Right ventricle myocardium inferior (tissue), 1 donor: ENCODE measurements at regions not wholly inside any gene's neighbourhood (a gene's known extent, or its start where the extent isn't known, plus 50 kb on each side); places are given as distances from the start of the nearest gene placed in this dataset.

Experiments used
- ATAC-seq: fragments of 200-7000 bp; cut with Tn5 transposase; one replicate; pipeline ENCODE4 v1.9.1; 2020; ENCODE audit warnings: mild to moderate bottlenecking, moderate library complexity
- DNase-seq: peaks from one replicate; pipeline ENCODE4 v3.0.0; 2021; ENCODE audit errors: missing footprints
- intact Hi-C: fragments of 100-400 bp; cut with DNase I; formaldehyde crosslinking; loops from one replicate; pipeline ENCODE4 v1.11.0; 2022
- donor health status: DM: no; HTN: yes; CAD: no; lungs with severe emphysema.

DNA sequence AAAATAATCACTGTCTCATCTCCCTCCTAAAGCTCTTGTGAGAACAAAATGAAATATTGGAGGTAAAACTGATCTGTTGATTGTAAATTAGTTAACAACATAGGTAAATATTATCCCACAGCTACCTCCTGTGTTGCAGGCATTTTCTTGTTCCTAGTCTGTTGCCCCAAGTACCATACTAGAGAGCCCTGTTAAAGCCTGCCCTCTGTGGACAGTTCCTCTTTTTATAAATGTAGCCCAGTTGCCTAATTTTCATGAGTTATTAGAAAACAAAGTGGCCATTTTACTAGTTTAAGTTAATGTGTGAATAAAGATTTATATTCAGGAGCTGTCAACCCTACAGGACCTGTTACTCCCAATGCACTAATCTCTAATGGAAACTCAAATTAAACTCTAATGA, 180.0 kb upstream of the KCND3 start:
- intact Hi-C loops, result no loop called here
- ATAC-seq, result no peak

DNA sequence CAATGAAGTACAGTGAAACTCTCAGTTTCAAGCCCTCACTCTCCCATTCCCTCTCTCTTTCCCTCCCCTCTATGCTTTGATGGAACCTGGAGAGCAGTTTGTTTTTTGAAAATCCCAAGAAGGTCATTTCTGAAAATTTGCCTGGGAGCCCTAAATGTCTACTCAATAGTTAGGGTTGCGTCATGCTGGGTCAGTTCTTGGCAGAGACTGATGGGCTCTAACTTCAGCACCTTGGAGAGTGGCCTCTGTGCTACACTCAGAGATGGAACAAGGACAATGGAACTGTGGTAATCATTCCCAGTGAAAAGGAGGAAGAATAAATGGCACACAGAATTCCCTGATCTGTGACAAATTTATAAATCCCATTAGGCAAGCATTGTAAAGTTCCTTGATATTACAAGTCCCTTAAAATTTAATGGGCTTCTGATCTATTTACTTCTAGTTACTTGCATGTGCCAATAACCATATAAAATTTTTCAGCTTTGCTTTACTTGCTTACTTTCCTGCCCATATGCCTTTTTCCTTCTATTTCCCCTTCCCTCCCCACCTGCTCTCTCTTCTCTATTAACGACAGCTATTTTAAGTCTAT, 182.9 kb upstream of the KCND3 start:
- no peak for DNase-seq
- no peak for ATAC-seq
- intact Hi-C loops, result no loop called here

More for the DNA sequence above, 180.0 kb upstream of the KCND3 start:
- no peak for DNase-seq

DNA sequence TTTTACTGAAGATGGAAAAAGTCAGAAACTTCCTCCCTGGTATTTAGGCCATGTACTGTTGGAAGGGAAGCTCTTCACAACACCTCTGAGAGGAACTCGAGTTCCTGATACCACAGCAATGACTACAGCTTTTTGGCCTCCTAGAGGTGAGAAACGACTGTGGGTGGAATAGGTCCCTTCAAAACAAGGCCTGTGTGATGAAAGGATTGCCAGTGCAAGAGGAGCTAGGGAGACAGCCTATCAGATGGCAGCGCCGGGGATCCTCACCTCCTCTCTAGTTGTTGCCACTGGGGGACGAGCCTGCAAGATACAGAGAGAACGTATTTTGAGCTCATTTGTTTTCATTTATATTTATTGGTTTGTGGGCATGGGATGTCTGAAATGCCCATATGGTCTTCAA, 187.8 kb upstream of the KCND3 start:
- intact Hi-C loops, result no loop called here
- DNase-seq (no peak), ATAC-seq (no peak)

DNA sequence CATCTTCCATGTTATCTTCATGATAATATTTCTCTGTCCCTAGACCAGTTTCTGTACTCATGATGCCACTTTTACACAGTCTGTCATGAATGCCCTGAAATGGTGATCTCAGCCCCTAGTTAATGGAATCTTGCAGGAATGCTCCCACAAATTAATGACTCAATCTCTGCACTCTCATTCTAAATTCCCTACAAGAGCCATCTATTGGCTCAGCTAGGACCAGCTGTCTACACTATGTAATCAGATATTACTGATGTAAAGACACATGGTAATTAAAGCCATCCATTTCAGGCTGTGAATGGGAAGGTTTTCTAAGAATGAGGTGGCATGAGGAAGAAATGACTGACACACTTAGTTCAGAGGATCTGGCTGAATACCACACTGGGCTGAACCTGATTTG, 199.1 kb upstream of the KCND3 start:
- DNase-seq (no peak), ATAC-seq (no peak)
- intact Hi-C loops, result no loop called here

DNA sequence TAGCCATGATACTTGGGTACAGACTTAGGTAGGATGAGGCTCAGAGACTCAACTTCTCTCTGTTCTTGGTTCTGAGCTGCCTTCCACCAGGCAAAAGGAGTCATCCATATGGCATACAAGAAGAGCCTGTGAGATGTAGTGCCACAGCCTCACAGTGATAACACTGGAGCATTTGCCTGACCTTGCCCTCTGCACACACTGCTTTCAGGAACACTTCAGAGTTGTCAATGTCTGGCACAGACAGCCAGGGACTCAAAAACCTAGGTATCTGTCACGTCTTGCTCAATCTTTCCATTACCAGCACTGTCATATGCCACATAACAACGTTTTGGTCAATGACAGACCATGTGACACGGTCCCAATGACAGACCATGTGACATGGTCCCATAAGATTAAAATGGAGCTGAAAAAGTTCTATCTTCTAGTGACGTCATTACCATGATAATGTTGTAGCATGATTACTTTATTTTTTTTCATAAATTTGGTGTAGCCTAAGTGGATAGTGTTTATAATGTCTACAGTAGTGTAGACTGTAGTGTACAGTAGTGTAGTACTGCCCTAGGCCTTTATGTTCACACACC, 199.9 kb upstream of the CTTNBP2NL start:
- DNase-seq, result no peak
- intact Hi-C loops, result no loop called here
- peak; percentile 64 for ATAC-seq

GRCh38 chr1:112196731-112197130, 199.3 kb upstream of the CTTNBP2NL start:
- ATAC-seq, result no peak
- intact Hi-C loops, result no loop called here

DNA sequence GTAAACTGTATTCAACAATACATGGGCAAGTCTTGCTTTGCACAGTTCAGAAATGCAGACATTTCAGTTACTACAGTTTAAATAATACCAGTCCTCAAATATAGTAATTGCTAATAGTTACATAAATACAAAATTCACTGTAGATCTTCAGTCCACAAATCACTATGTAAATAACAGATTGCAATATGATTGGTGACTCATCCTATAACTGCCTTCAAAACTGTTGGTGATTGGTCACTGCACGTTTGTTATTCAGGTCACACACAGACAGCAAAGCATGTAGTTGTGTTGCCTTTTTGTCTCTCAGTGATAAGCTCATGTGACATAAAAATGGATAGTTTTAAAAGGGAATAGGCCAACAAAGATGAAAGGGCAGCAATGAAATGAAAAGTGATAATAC, 186.5 kb upstream of the CTTNBP2NL start:
- no peak for DNase-seq
- intact Hi-C loops, result no loop called here
- ATAC-seq, result no peak

More at GRCh38 chr1:112196731-112197130, 199.3 kb upstream of the CTTNBP2NL start:
- DNase-seq, result no peak

GRCh38 chr1:112219267-112219666, 176.7 kb upstream of the CTTNBP2NL start:
- intact Hi-C loops, result no loop called here
- no peak for ATAC-seq
- no peak for DNase-seq

- intact Hi-C loops, result no loop called here
- ATAC-seq, result no peak
Measured at GRCh38 chr1:112230232-112230631, 165.8 kb upstream of the CTTNBP2NL start.

GRCh38 chr1:112231331-112231730, 164.7 kb upstream of the CTTNBP2NL start:
- ATAC-seq (no peak), DNase-seq (no peak)
- intact Hi-C loops, result no loop called here

More at GRCh38 chr1:112230232-112230631, 165.8 kb upstream of the CTTNBP2NL start:
- no peak for DNase-seq

DNA sequence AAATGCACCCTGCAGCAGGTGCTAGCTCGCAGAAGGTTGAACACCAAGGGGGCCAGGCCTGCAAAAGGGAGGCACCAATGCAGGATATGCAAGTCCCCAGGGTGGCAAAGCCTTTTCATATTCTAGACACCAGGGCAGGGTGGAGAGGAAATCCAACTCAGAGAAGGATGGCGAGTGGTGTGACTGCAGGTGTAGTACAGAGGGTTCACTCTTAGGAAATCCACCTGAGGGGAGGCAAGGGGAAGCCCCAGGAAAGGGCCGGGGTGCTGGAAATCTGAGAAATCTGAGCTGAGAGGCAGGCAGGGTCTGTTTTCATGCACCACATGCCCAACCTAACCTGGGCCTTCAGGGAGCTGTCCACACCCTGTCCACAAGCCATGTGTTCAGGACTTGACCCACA, 163.2 kb upstream of the CTTNBP2NL start:
- ATAC-seq (no peak), DNase-seq (no peak)
- intact Hi-C loops, result no loop called here

DNA sequence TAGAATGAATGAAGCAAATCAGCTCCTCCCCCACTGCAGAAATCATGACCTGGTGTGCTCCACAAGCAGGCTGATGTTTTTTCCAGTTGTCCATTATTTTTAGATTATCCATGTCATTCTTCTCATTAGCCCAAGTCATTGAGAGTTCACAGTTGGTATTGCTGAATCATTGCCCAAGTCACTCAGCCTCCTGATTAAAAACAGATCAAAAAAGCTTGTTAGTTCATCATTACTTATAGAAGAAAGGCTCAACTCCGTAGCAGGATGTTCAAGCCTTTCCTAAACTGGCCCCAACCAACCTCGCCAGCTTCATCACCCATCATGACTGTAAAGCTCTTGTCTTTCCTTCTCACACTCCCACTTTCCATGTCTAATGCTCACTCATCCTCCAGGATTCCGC, 161.3 kb upstream of the CTTNBP2NL start:
- intact Hi-C loops, result no loop called here
- no peak for DNase-seq
- ATAC-seq, result no peak

DNA sequence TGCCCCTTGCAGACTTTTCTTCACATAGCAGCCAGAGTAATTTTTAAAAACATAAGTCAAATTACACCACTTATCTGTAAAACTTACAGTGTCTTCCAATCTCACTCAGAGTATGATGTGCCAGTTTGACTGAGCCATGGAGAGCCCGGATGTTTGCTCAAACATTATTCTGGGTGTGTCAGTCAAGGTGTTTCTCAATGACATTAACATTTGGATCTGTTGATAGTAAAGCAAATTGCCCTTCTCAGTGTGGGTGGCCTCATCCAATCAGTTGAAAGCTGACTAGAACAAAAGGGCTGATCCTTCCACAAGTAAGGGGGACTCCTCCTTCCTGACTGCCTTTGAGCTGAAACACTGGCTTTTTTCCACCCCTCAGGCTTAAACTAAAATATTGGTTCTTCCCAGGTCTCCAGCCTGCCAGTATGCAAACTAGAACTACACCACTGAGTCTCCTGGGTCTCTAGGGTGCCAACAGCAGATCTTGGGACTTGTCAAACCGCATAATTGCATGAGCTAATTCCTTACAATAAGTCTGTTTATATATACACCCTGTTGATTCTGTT, 157.9 kb upstream of the CTTNBP2NL start:
- no peak for ATAC-seq
- no peak for DNase-seq
- intact Hi-C loops, result no loop called here

DNA sequence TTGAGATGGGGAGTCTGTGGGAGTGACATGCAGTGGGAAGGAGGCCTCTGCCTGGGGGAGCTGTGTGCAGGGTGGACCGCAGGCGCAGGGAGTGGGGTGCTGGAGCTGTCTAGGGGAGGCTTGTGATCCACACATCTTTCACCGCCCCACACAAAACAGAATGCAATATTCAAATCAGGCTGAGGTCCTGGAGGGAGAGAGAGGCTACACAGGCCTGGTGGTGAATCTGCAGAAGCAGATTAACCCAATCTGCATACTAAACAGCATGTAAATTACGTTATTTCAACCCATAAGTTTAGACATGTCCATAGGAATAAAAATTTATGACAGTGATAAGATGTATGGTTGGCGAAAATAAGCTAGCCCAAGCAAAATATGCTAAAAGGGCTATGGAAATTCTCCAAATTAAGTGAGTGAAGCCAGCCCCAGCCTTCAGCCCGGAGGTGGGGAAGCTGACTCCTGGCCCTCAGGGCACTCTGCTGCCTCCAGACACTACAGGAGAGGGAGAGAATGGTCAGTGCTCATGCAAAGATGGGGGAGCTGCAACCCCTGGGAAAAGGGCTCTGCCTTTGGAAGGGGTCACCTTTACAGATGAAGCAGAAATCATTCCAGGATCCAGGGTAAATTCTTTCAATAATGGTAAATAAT, 156.2 kb upstream of the CTTNBP2NL start:
- intact Hi-C loops, result loop anchor here (10.0 kb wide), 1 partner anchor 185 kb away; no protein-coding TSS in a partner anchor
- ATAC-seq (no peak), DNase-seq (no peak)

GRCh38 chr1:112242470-112242869, 153.5 kb upstream of the CTTNBP2NL start:
- intact Hi-C loops, result loop anchor here (10.0 kb wide), 1 partner anchor 188 kb away; no protein-coding TSS in a partner anchor
- no peak for ATAC-seq

DNA sequence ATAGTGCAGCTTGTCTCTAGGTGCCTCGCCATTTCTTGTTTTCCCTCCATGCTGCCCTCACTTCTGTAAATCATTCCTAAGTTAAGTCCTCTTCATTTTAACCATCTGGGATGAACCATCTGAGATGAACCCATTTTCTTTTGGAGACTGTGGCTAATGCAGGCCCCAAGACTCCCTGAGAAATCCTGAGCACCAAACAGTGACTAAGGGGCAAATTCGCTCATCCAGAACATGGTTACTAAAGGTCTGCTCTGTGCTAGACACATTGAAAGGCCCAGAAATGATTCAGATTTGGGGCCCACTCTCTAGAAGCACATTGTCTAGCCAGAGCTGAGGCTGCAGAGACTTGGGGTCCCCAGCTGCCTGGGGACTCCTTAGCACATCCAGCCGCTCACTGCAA, 151.9 kb upstream of the CTTNBP2NL start:
- DNase-seq, result no peak
- intact Hi-C loops, result loop anchor here (10.0 kb wide), 1 partner anchor 189 kb away; no protein-coding TSS in a partner anchor
- no peak for ATAC-seq

More at GRCh38 chr1:112242470-112242869, 153.5 kb upstream of the CTTNBP2NL start:
- DNase-seq, result no peak

GRCh38 chr1:112245114-112245513, 150.9 kb upstream of the CTTNBP2NL start:
- peak; percentile 62 for ATAC-seq
- intact Hi-C loops, result loop anchor here (5.0 to 10.0 kb wide), 2 partner anchors 103 to 190 kb away; no protein-coding TSS in a partner anchor
- no peak for DNase-seq

DNA sequence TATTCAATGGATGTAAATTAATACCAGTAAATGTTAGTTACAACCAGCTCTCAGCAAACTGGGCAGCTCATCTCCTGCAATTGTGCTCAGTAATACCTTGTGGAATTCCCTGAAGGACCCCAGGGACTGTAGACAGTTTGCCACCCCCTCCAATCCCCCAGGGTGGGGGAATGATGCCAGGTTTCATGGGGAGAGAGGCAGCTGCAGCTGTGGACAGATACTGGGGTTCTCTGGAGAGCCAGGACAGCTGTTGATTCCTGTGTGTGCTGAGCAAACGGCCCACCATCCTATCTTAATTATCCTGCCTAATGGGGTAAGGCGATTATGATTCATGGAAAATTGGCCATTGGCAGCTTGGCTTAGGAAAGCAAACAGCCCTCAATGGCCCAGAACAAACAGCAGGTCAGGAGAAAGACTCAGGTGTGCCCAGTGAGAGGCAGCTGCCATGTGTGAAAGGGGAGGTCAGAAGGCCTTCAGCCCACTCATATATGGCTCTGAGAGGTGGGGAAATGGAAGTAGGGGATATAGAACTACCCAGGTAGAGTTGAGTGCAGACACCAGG, 148.9 kb upstream of the CTTNBP2NL start:
- DNase-seq, result no peak
- intact Hi-C loops, result loop anchor here (5.0 to 10.0 kb wide), 2 partner anchors 105 to 192 kb away; no protein-coding TSS in a partner anchor
- no peak for ATAC-seq

DNA sequence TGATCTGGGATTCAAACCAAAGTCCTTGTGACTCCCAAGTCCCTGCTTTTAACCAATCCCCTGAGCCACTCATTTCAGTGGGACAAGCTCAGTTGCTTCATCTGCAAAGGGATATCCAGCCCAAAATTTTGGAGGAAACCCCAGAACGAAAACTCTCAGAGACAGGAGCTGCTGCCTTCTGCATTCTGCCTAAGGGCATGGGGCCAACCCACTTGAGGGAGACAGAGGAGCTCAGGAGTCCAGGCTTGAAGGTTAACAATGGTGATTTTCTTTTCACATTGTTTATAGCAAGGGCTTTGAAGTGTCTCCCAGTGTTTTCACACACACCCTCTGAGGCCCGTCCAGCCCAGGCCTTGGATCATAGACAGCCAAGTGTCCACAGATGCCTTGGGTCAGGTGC, 148.1 kb upstream of the CTTNBP2NL start:
- intact Hi-C loops, result loop anchor here (5.0 to 10.0 kb wide), 2 partner anchors 106 to 193 kb away; no protein-coding TSS in a partner anchor
- ATAC-seq (peak; percentile 35), DNase-seq (peak; percentile 78)
